Daoy (cell line): ENCODE measurements at regions not wholly inside any gene's neighbourhood (a gene's known extent, or its start where the extent isn't known, plus 50 kb on each side); places are given as distances from the start of the nearest gene placed in this dataset.
"Not testable (repeated sequence)": the region's sequence is repeated elsewhere in the genome, so short reads cannot be mapped to it uniquely, and the experiment has no call there.

Experiments
- DNase-seq: peaks from one replicate; pipeline ENCODE4 v3.0.0-alpha.2; 2015; ENCODE audit warnings: low read depth

- no peak for DNase-seq
Observed at GRCh38 chr6:91926361-91926760, 1339.5 kb upstream of the MAP3K7 start.

- DNase-seq, result no peak
Observed at GRCh38 chr6:91911945-91912344, 1325.1 kb upstream of the MAP3K7 start.

GRCh38 chr6:91904586-91905164, 1317.8 kb upstream of the MAP3K7 start:
- no peak for DNase-seq

GRCh38 chr6:91895599-91896285, 1308.9 kb upstream of the MAP3K7 start:
- no peak for DNase-seq

GRCh38 chr6:91886183-91886795, 1299.4 kb upstream of the MAP3K7 start:
- DNase-seq, result no peak

- DNase-seq, result not testable (repeated sequence)
Observed at GRCh38 chr6:91881791-91882190, 1294.9 kb upstream of the MAP3K7 start.

GRCh38 chr6:91879386-91879995, 1292.6 kb upstream of the MAP3K7 start:
- DNase-seq, result no peak

GRCh38 chr6:91877994-91878393, 1291.1 kb upstream of the MAP3K7 start:
- no peak for DNase-seq

GRCh38 chr6:91874971-91875370, 1288.1 kb upstream of the MAP3K7 start:
- DNase-seq, result no peak

GRCh38 chr6:91868539-91869202, 1281.8 kb upstream of the MAP3K7 start:
- no peak for DNase-seq

- DNase-seq, result no peak
Observed at GRCh38 chr6:91865889-91866288, 1279.0 kb upstream of the MAP3K7 start.

GRCh38 chr6:91864911-91865310, 1278.0 kb upstream of the MAP3K7 start:
- DNase-seq, result no peak

GRCh38 chr6:91860541-91861335, 1273.9 kb upstream of the MAP3K7 start:
- no peak for DNase-seq

- no peak for DNase-seq
Observed at GRCh38 chr6:91852252-91852651, 1265.4 kb upstream of the MAP3K7 start.

GRCh38 chr6:91834813-91835212, 1247.9 kb upstream of the MAP3K7 start:
- no peak for DNase-seq

- no peak for DNase-seq
Observed at GRCh38 chr6:91827151-91827550, 1240.3 kb upstream of the MAP3K7 start.

GRCh38 chr6:91826128-91826527, 1239.3 kb upstream of the MAP3K7 start:
- no peak for DNase-seq

- DNase-seq, result no peak
Observed at GRCh38 chr6:91824331-91824730, 1237.5 kb upstream of the MAP3K7 start.

- DNase-seq, result no peak
Observed at GRCh38 chr6:91822581-91822980, 1235.7 kb upstream of the MAP3K7 start.

GRCh38 chr6:91816335-91816734, 1229.5 kb upstream of the MAP3K7 start:
- DNase-seq, result no peak

- no peak for DNase-seq
Observed at GRCh38 chr6:91813641-91814040, 1226.8 kb upstream of the MAP3K7 start.
